GM12878 (cell line): ENCODE measurements at regions not wholly inside any gene's neighbourhood (a gene's known extent, or its start where the extent isn't known, plus 50 kb on each side); places are given as distances from the start of the nearest gene placed in this dataset.

ENCODE experiments used
- ATAC-seq: fragments of 200-7000 bp; cut with Tn5 transposase; 3 replicates; pipeline ENCODE4 v1.9.1; 2020; ENCODE audit warnings: mild to moderate bottlenecking, moderate library complexity
- BruUV-seq: library from RNA; stranded (reverse); fragments of 400-500 nt; replicated peaks from 2 replicates; lab custom pipeline; 2021; lab: Mats Ljungman, UMichigan
- CTCF ChIA-PET: fragments of 300-600 bp; sonication (Branson Sonifier 250); formaldehyde crosslinking; extraction: SDS; loops from one replicate; lab custom pipeline; 2021; ENCODE audit warnings: inconsistent platforms; lab: Yijun Ruan, JAX
- POLR2A ChIA-PET: fragments of 350-600 bp; formaldehyde crosslinking; extraction: SDS; loops from one replicate; lab custom pipeline; 2021; ENCODE audit warnings: inconsistent platforms; lab: Charles Lee
- RAD21 ChIA-PET: fragments of 300-600 bp; sonication (Branson Sonifier 250); formaldehyde crosslinking; loops from one replicate; lab custom pipeline; 2023; ENCODE audit warnings: antibody characterized with exemption; ENCODE audit not compliant: unreplicated experiment; lab: Charles Lee
- SMC1A ChIA-PET: fragments of 300-600 bp; sonication (Branson Sonifier 250); formaldehyde crosslinking; loops from one replicate; lab custom pipeline; 2023; ENCODE audit not compliant: unreplicated experiment, uncharacterized antibody; lab: Charles Lee
- DNase-seq: peaks from one replicate; pipeline ENCODE4 v3.0.0-alpha.2; 2011; ENCODE audit warnings: low read depth, low spot score
- FAIRE-seq: peaks from 3 replicates; lab custom pipeline; 2011; peaks lifted over from hg19 to GRCh38; lab: Jason Lieb, UNC
- H2AFZ ChIP-seq: 2 replicates; pipeline ENCODE4 v1.6.0; 2011; ENCODE audit warnings: low read depth, low read length, control low read depth; ENCODE audit not compliant: control insufficient read depth
- H3K27ac ChIP-seq: 2 replicates; pipeline ENCODE4 v1.5.1; 2011; ENCODE audit warnings: control low read depth; ENCODE audit not compliant: control insufficient read depth, insufficient read depth
- H3K27me3 ChIP-seq, 2 experiments: replicated peaks in 1 of 2; 2 replicates each; pipeline versions ENCODE4 v1.6.0 to v1.6.1; 2011; ENCODE audit warnings: low read length in 1 of 2; ENCODE audit not compliant: control insufficient read depth in 2 of 2, insufficient read depth in 2 of 2
- H3K36me3 ChIP-seq, 2 experiments: 2 replicates each; pipeline ENCODE4 v1.5.1; 2011; ENCODE audit warnings: low read length in 1 of 2; ENCODE audit not compliant: control insufficient read depth in 2 of 2, insufficient read depth in 2 of 2
- H3K4me1 ChIP-seq: 2 replicates; pipeline ENCODE4 v1.6.1; 2011; ENCODE audit warnings: mild to moderate bottlenecking, low read length, moderate library complexity, mixed read lengths; ENCODE audit not compliant: control insufficient read depth, insufficient read depth
- H3K4me2 ChIP-seq: 2 replicates; pipeline ENCODE4 v1.6.0; 2011; ENCODE audit warnings: control low read depth; ENCODE audit not compliant: control insufficient read depth, insufficient read depth
- H3K4me3 ChIP-seq: fragments of 200-600 bp; sonication (generic); 2 replicates; pipeline ENCODE4 v1.5.1; 2016
- H3K79me2 ChIP-seq: 2 replicates; pipeline ENCODE4 v1.6.0; 2011; ENCODE audit warnings: low read length; ENCODE audit not compliant: control insufficient read depth, insufficient read depth
- H3K9ac ChIP-seq: 2 replicates; pipeline ENCODE4 v1.8.0; 2011; ENCODE audit warnings: low read length, control low read depth, mixed read lengths; ENCODE audit not compliant: control insufficient read depth, insufficient read depth
- H3K9me3 ChIP-seq: replicated peaks from 3 replicates; pipeline ENCODE4 v1.5.1; 2011; ENCODE audit warnings: mild to moderate bottlenecking, low read length; ENCODE audit not compliant: control insufficient read depth, insufficient read depth
- H4K20me1 ChIP-seq: 2 replicates; pipeline ENCODE4 v1.6.0; 2011; ENCODE audit not compliant: control insufficient read depth, insufficient read depth
- ASH2L ChIP-seq: fragments of 300-600, 200-600 bp; sonication (generic); IDR thresholded peaks from 2 replicates; pipeline ENCODE4 v1.6.1; 2017; ENCODE audit warnings: low read depth, mild to moderate bottlenecking, borderline replicate concordance
- BCL11A ChIP-seq: IDR thresholded peaks from 2 replicates; pipeline ENCODE4 v1.6.1; 2011; ENCODE audit warnings: low read depth, low read length
- CBFB ChIP-seq: IDR thresholded peaks from 2 replicates; pipeline ENCODE4 v1.6.1; 2016; ENCODE audit warnings: antibody characterized with exemption, low read depth
- EED ChIP-seq: sonication (generic); IDR thresholded peaks from 2 replicates; pipeline ENCODE4 v1.6.1; 2016; ENCODE audit warnings: antibody characterized with exemption, low read depth
- GABPA ChIP-seq: IDR thresholded peaks from 2 replicates; pipeline ENCODE4 v1.6.1; 2014; ENCODE audit warnings: antibody characterized with exemption, low read depth, mild to moderate bottlenecking, inconsistent platforms
- IRF4 ChIP-seq: IDR thresholded peaks from 2 replicates; pipeline ENCODE4 v1.6.1; 2011; ENCODE audit warnings: low read depth, low read length
- PAX5 ChIP-seq: IDR thresholded peaks from 2 replicates; pipeline ENCODE4 v1.6.1; 2011; ENCODE audit warnings: low read depth, low read length, borderline replicate concordance
- PAX8 ChIP-seq: fragments of 450-650 bp; IDR thresholded peaks from 2 replicates; pipeline ENCODE4 v1.6.1; 2017; ENCODE audit warnings: mild to moderate bottlenecking, moderate library complexity
- SMAD5 ChIP-seq: IDR thresholded peaks from 2 replicates; pipeline ENCODE4 v1.6.1; 2016; ENCODE audit warnings: antibody characterized with exemption, low read depth
- SMARCA5 ChIP-seq: fragments of 450-650 bp; IDR thresholded peaks from 2 replicates; pipeline ENCODE4 v1.6.1; 2017; ENCODE audit warnings: mild to moderate bottlenecking
- STAT3 ChIP-seq: IDR thresholded peaks from 2 replicates; pipeline ENCODE4 v1.6.1; 2011; ENCODE audit warnings: low read depth, low read length, improper control_type of control experiment
- TARDBP ChIP-seq: IDR thresholded peaks from 2 replicates; pipeline ENCODE4 v1.6.1; 2016; ENCODE audit warnings: borderline replicate concordance
- ZZZ3 ChIP-seq: IDR thresholded peaks from 2 replicates; pipeline ENCODE4 v1.6.1; 2011; ENCODE audit warnings: low read depth; ENCODE audit not compliant: control insufficient read depth, insufficient read length
- WGBS: methylation state at CpG from one replicate; pipeline ENCODE4 v1.1.6; 2016; ENCODE audit warnings: low lambda C conversion rate; ENCODE audit not compliant: insufficient replicate concordance, insufficient coverage; ENCODE audit errors: missing lambda C conversion rate; 5-methylcytosine and 5-hydroxymethylcytosine counted together
- in situ Hi-C: fragments of 300-500 bp; cut with MboI; formaldehyde crosslinking; loops from 9 replicates; pipeline ENCODE4 v1.14.3; 2018; ENCODE audit warnings: mixed read lengths
- intact Hi-C: fragments of 100-400 bp; cut with micrococcal nuclease; formaldehyde crosslinking; loops from one replicate; pipeline ENCODE4 v1.14.2; 2022; ENCODE audit not compliant: unreplicated experiment
- TF ChIP-seq, protein P1 (sequence below): fragments of 450-650 bp; conservative IDR thresholded peaks from 2 replicates; pipeline ENCODE4 v1.6.1; 2017; ENCODE audit warnings: mild to moderate bottlenecking, moderate library complexity
- TF ChIP-seq, protein P2 (sequence below): IDR thresholded peaks from 2 replicates; pipeline ENCODE4 v1.6.1; 2011; ENCODE audit warnings: mild to moderate bottlenecking, low read depth, low read length, moderate library complexity; ENCODE audit not compliant: insufficient replicate concordance
- TF ChIP-seq, protein P3 (sequence below): IDR thresholded peaks from 2 replicates; pipeline ENCODE4 v1.6.1; 2011; ENCODE audit warnings: low read depth, mild to moderate bottlenecking, low read length, moderate library complexity, borderline replicate concordance; ENCODE audit errors: extremely low read depth
- TF ChIP-seq, protein P4 (sequence below): fragments of 450-650 bp; IDR thresholded peaks from 2 replicates; pipeline ENCODE4 v1.6.1; 2017; ENCODE audit warnings: borderline replicate concordance
- TF ChIP-seq, protein P5 (sequence below): IDR thresholded peaks from 2 replicates; pipeline ENCODE4 v1.6.1; 2012; ENCODE audit warnings: low read depth, low read length, improper control_type of control experiment

DNA sequence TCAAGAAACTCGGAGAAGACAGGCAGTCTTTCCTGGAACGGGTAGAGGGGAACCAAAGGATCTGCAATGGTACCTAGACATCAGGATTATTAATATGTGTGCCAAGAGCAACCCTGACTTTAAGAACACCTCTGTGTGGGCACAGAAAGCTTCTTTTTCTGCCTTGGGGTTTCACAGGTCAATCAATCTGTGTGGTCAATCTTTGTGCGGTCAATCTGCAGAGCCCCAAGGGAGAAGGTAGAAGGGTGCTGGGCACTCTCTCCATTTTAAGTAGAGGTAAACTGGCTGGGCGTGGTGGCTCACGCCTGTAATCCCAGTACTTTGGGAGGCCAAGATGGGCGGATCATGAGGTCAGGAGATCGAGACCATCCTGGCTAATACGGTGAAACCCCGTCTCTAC, 100.7 kb downstream of the ARF6 start (continued):
- TF ChIP-seq ZZZ3 (no peak), SMARCA5 (0 out of 2 replicates have a peak, but pooled peaks have one; percentile 27), PAX5 (no peak), SMAD5 (no peak), BCL11A (peak; percentile 38; the same call in 1 of the 2 replicates)
- TF ChIP-seq, protein P1, sequence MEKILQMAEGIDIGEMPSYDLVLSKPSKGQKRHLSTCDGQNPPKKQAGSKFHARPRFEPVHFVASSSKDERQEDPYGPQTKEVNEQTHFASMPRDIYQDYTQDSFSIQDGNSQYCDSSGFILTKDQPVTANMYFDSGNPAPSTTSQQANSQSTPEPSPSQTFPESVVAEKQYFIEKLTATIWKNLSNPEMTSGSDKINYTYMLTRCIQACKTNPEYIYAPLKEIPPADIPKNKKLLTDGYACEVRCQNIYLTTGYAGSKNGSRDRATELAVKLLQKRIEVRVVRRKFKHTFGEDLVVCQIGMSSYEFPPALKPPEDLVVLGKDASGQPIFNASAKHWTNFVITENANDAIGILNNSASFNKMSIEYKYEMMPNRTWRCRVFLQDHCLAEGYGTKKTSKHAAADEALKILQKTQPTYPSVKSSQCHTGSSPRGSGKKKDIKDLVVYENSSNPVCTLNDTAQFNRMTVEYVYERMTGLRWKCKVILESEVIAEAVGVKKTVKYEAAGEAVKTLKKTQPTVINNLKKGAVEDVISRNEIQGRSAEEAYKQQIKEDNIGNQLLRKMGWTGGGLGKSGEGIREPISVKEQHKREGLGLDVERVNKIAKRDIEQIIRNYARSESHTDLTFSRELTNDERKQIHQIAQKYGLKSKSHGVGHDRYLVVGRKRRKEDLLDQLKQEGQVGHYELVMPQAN = no peak
- TF ChIP-seq, protein P2, sequence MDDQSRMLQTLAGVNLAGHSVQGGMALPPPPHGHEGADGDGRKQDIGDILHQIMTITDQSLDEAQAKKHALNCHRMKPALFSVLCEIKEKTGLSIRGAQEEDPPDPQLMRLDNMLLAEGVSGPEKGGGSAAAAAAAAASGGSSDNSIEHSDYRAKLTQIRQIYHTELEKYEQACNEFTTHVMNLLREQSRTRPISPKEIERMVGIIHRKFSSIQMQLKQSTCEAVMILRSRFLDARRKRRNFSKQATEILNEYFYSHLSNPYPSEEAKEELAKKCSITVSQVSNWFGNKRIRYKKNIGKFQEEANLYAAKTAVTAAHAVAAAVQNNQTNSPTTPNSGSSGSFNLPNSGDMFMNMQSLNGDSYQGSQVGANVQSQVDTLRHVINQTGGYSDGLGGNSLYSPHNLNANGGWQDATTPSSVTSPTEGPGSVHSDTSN = no peak

DNA sequence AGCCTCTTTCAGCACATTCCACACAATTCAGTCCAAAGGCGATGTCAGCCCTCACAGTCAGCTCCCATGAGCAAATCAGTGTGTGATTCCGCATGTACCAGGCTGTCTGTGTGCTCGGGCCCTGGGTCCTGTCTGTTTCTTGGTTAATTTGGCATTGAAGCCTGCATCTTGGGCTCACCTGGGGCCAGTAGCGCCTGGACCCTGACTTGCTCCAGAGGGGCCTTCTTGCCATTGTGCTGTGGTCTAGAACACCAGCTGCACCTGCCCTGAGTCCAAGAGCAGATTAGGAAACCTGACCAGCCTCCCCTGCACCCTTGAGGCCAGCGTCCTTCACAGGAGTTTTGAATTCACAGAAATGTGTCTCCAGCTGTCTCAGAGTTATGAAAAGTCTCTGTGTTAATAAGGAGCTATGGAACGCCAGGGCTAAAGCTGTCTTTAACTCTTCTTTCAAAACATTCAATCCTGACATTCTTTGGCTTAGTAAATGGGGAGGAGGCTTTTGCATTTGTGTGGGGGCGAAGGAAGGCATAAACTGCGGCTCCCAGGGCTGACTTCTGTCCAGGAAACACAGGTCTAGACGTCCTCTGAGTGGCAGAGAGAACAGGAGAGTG, 102.2 kb downstream of the ARF6 start:
- Histone ChIP-seq H3K36me3 (no peaks in the 10 kb centered on the region), H3K9ac (no peak overlapping the region), H3K4me3 (no peak overlapping the region), H3K27me3 (no peaks in the 10 kb centered on the region), H4K20me1 (no peaks in the 10 kb centered on the region), H3K27ac (no peak overlapping the region), H2AFZ (no peak overlapping the region), H3K4me2 (no peak overlapping the region), H3K4me1 (peaks cover 25% of the 10 kb centered on the region), H3K79me2 (no peaks in the 10 kb centered on the region; the same call in 1 of the 2 replicates), H3K9me3 (no peaks in the 10 kb centered on the region)
- SMC1A ChIA-PET = interaction anchor here (0.8 to 6.6 kb wide), 5 partner anchors 17 to 130 kb away, joined by 3 to 72 read pairs (median 4); no protein-coding TSS in a partner anchor
- WGBS = 76% methylated on average over 9 of the region's 9 CpGs
- no peak for FAIRE-seq
- no TSS peak for BruUV-seq
- RAD21 ChIA-PET = interaction anchor here (2.8 kb wide), 1 partner anchor 24 kb away, joined by 10 read pairs; no protein-coding TSS in a partner anchor
- in situ Hi-C loops (no loop called here), intact Hi-C loops (no loop called here)
- no peak for ATAC-seq
- DNase-seq = no peak
- CTCF ChIA-PET = interaction anchor here (0.7 to 1.3 kb wide), 3 partner anchors 43 to 277 kb away, joined by 3 read pairs; no protein-coding TSS in a partner anchor
- POLR2A ChIA-PET = interaction anchor here (0.5 to 9.3 kb wide), 4 partner anchors 21 to 132 kb away, joined by 4 to 119 read pairs (median 8); no protein-coding TSS in a partner anchor
- TF ChIP-seq EED = no peak
- TF ChIP-seq, protein P3, sequence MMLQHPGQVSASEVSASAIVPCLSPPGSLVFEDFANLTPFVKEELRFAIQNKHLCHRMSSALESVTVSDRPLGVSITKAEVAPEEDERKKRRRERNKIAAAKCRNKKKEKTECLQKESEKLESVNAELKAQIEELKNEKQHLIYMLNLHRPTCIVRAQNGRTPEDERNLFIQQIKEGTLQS = no peak
- no peak for TF ChIP-seq GABPA
- TF ChIP-seq, protein P4, sequence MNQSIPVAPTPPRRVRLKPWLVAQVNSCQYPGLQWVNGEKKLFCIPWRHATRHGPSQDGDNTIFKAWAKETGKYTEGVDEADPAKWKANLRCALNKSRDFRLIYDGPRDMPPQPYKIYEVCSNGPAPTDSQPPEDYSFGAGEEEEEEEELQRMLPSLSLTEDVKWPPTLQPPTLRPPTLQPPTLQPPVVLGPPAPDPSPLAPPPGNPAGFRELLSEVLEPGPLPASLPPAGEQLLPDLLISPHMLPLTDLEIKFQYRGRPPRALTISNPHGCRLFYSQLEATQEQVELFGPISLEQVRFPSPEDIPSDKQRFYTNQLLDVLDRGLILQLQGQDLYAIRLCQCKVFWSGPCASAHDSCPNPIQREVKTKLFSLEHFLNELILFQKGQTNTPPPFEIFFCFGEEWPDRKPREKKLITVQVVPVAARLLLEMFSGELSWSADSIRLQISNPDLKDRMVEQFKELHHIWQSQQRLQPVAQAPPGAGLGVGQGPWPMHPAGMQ = no peak
- TF ChIP-seq, protein P5, sequence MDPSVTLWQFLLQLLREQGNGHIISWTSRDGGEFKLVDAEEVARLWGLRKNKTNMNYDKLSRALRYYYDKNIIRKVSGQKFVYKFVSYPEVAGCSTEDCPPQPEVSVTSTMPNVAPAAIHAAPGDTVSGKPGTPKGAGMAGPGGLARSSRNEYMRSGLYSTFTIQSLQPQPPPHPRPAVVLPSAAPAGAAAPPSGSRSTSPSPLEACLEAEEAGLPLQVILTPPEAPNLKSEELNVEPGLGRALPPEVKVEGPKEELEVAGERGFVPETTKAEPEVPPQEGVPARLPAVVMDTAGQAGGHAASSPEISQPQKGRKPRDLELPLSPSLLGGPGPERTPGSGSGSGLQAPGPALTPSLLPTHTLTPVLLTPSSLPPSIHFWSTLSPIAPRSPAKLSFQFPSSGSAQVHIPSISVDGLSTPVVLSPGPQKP = no peak
- TF ChIP-seq STAT3 = no peak
- no peak for TF ChIP-seq SMAD5
- TF ChIP-seq ASH2L = no peak
- no peak for TF ChIP-seq PAX8
- TF ChIP-seq IRF4 = no peak
- no peak for TF ChIP-seq CBFB
- TF ChIP-seq TARDBP = no peak
